Islet of Langerhans (tissue), 1 donor: ENCODE measurements at regions not wholly inside any gene's neighbourhood (a gene's known extent, or its start where the extent isn't known, plus 50 kb on each side); places are given as distances from the start of the nearest gene placed in this dataset.
"Not testable (repeated sequence)": the region's sequence is repeated elsewhere in the genome, so short reads cannot be mapped to it uniquely, and the experiment has no call there.

ENCODE experiments used
- FAIRE-seq: peaks from one replicate; lab custom pipeline; 2011; peaks lifted over from hg19 to GRCh38; lab: Jason Lieb, UNC

DNA sequence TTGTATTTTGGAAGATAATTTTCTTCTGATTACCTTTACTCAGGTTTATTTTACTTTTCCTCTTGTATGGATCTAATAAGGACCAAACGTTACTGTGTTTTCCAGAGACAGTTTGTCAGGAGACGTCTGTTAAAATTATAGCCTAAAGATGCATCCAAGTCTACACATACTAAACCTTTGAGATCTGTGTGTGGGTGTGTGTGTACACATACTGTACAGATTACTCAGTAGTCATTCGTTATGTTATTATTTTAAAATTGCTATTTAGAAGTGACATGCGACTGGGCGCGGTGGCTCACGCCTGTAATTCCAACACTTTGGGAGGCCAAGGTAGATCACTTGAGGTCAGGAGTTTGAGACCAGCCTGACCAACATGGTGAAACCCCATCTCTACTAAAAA, 51.6 kb upstream of the CNTLN start:
- no peak for FAIRE-seq

GRCh38 chr9:17082343-17083064, 52.3 kb upstream of the CNTLN start:
- no peak for FAIRE-seq

DNA sequence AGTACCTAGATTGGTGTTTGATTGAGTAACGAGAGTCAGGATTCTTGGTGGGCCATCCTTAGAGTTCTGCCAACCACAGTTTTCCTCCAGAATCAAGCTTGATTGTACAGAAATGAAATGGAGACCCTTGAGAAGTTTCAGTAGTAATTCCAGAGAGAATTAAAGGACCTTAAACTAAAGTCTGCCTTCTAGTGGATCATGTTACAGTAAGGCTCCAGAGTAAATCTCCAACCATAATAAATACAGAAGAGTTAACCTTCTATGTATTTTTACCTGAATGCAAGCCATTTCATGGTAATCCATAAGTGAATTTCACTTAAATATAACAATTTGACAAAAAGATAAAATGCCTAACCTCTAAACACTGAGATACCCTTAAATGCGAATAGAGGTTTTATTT, 53.0 kb upstream of the CNTLN start:
- FAIRE-seq = no peak

DNA sequence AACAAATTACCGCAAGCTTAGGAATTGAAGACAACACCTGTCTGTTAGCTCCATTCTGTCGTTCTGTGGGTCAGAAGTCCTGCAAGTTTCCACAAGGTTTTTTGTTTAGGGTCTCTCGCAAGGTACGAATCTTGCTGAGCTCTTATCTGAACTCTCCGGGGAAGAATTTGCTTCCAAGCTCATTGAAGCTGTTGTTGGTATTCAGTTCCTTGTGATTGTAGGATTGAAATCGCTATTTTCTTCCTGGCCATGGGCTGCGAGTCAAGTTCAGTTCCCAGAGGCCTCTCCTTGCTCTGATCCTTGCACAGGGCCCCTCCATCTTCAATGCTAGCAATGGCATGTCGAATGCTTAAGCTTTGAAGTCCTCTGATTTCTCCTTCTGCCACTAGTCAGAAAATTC, 53.5 kb upstream of the CNTLN start:
- FAIRE-seq = no peak

DNA sequence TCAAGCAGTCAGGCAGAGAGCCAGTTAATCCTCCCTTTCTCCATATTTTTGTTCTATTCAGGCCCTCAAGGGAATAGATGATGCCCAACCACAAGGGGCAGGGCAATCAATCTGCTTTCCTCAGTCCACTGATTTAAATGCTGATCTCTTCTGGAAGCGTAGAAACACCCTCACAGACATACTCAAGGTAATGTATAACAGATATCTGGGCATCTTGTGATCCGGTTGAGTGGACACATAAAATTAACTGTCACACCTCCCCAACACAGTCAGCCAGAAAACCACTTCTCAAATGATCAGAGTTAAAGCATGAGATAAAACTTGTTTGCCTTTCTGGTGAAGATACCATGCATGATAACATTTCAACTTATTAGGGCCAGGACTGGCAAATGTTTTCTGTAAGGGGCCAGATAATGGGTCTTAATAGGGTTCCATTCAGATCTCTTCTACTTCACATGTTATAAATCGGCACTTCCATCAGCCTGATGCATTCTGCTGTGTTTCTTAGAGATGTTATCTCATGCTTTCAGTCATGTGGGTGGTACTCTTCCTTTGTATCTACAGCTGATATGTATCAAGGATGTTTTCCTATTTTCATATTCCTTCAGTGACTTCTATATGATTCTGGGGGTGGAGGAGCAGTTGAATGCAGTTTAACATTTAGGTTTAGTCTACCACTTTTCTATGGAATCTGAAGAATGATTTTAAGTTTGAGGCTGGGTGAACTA, 58.9 kb upstream of the CNTLN start:
- no peak for FAIRE-seq

DNA sequence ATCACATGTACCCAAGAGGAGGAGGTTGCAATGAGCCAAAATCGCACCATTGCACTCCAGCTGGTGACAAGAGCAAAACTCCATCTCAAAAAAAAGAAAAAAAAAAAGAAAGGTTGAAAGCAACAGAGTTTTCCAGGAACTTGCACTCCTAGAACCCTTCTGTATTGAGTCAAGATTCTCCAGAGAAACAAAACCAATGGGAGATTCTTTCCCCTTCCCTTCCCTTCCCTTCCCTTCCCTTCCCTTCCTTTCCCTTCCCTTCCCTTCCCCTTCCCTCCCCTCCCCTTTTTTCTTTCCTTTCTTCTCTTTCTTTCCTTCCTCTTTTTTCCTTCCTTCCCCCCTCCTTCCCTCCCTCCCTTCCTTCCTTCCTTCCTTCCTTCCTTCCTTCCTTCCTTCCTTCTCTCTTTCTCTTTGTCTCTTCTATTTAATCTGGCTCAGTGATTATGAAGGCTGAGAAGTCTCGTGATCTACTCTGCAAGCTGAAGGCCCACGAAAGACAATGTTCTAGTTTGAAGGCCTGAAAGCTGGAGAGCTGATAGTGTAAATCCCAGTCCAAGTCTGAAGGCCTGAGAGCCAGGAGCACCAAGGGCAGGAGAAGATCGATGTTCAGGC, 59.6 kb upstream of the CNTLN start:
- no peak for FAIRE-seq

DNA sequence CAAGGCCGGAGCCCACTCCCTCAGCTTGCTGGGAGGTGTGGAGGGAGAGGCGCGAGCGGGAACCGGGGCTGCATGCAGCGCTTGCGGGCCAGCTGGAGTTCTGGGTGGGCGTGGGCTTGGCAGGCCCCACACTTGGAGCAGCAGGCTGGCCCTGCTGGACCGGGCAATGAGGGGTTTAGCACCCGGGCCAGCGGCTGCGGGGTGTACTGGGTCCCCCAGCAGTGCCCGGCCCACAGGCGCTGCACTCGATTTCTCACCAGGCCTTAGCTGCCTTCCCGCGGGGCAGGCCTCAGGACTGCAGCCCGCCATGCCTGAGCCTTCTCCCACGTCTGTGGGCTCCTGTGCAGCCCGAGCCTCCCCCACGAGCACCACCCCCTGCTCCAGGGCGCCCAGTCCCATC, 62.3 kb upstream of the CNTLN start:
- not testable (repeated sequence) for FAIRE-seq

DNA sequence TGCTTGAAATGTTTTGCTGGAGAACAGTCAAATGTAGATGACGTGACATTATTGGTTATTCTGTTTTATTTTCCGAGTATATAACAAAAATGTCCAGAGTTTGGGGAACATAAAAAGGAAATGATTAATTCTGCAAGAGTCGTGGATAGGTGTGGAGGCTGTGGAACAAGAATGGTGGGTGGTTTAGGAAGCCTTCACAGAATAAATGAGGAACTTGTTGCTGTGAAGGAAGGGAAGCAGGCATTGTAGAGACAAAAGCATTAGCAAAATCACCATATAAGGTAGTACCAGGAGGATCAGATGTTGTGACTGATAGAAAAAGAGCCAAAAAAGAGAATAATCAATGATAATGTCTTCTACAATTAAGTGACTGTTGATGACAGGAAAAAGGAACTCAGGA, 66.2 kb upstream of the CNTLN start:
- FAIRE-seq = no peak

DNA sequence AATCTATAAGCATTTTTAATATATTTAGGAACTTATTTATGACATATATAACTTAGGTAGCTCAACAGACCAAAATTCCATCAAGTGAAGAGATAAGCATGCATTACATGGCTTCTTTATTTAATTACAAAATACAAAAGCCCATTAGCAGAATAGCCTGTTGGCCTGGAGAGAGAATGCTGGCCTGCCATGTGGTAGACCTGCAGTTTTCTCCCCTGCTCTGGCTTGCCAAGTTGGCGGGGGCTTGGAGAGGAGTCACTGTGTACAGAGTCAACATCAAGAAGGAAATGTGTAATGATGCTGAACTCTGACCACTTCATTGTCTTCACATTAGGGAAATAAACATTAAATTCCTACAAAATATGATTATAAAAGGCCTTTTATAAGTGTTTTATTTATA, 69.8 kb upstream of the CNTLN start:
- no peak for FAIRE-seq

DNA sequence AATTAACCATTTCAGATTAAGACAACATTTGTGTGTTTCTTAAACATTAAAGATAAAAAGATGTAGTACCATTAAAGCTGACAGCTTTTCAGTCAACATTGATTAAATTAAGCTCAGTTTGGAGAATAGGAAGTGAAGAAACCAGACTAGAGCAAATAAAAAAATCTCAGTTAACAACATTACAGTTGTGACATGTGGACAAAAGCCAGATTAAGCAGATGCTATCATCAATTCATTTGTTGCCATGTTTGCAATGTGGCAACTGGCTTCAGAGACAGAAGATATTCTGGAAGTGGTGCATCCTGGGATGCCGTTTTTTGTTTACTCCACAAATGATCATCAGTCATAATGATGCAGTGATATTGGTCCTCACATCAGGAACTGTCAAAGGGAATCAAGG, 70.3 kb upstream of the CNTLN start:
- no peak for FAIRE-seq

GRCh38 chr9:17063535-17064135, 71.2 kb upstream of the CNTLN start:
- peak; percentile 85 for FAIRE-seq

DNA sequence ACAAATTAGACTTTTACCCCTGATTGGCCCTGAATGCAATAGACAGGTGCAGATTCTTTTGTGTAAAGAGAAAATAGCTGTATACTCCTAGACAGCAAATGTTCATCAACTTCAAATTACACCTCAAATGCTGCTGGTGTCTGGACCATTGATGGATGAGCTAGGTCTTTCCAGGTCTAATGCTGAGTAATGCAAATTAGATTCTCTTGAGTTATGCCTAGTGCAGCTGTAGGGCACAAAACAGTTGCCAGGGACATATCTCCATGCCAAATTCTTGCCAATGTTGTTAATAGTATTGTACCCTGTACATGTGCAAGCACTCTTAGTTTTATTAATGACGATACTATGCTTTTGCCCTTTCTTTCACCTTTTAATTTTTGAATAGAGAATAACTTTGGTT, 72.3 kb upstream of the CNTLN start:
- no peak for FAIRE-seq

GRCh38 chr9:17060450-17060849, 74.4 kb upstream of the CNTLN start:
- no peak for FAIRE-seq

GRCh38 chr9:17059465-17059864, 75.4 kb upstream of the CNTLN start:
- FAIRE-seq = no peak

DNA sequence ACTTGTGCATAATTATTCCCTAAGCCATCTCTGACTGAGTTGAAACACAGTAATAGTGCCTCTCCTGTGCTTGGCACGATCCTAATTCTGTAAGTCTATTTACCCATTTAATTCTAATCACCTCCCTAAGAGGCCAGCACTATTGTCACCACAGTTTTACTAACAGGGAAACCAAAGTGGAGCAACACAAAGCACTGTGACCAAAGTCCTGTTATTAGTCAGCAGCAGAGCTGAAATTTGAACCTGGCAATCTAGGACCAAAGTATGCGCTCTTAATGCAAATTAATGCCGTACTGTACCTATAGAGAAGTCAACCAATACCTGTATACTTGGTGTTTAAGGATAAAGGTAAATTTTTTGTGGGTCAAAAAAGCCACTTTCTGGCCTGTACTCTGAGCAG, 77.1 kb upstream of the CNTLN start:
- FAIRE-seq = no peak

GRCh38 chr9:17052626-17053025, 82.2 kb upstream of the CNTLN start:
- no peak for FAIRE-seq

DNA sequence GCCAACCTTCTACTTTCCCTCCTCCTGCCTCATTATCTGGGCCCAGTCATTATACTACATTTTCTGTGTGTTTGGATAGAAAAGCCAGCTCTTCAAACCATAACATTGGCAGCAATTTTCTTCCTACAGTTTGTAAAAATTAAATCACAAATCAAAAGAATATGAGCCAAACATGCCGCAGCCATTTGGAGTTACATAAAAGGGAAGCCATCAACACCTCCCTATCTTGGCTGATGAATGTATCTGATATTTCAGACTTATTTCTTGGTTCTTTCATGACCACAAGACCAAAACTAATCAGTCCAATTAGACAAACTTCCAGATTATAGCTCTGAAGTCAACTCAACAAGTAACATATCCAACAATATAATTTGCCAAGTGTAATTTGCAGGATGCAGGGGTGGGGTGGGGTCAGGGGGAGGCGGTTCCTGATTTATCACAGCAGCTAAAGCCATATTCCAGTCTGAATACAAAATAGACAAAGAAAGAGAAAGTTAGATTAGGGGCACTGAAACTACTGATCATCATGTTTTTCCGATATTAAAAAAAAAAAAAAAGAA, 89.4 kb upstream of the CNTLN start:
- FAIRE-seq = no peak

DNA sequence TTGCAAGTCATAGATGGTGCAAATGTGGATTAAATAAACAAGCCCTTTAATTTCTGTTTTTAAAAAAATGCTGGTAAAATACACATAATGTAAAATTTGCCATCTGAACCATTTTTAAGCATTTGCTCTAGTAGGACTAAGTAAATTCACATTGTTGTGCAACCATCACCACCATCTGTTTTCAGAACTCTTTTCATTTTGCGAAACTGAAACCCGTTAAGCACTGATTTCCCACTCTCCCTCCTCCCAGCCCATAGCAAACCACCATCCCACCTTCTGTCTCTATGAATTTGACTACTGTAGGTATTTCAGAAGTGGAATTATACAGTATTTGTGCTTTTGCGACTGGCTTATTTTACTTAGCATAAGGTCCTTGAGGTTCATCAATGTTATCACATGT, 103.3 kb upstream of the CNTLN start:
- FAIRE-seq = no peak

DNA sequence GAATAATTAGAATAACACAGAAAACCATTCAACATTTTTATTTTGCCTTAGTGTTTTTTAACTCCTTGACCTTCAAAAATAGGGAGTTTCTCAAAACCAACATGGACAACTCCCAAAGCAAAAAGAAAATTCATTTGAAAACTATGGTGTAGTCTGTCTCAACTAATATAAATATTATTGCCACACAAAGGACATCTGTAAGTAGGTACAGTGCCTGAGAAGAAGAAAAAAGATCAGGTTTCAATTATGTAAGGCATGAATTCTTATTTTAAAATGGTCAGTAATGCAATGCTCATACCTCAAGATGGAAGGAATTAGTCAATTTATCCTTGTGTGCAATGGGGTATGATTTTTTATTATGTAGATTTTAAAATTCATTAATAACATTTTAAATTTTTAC, 109.6 kb upstream of the CNTLN start:
- no peak for FAIRE-seq

- no peak for FAIRE-seq
Measured at GRCh38 chr9:17024129-17024528, 110.7 kb upstream of the CNTLN start.

DNA sequence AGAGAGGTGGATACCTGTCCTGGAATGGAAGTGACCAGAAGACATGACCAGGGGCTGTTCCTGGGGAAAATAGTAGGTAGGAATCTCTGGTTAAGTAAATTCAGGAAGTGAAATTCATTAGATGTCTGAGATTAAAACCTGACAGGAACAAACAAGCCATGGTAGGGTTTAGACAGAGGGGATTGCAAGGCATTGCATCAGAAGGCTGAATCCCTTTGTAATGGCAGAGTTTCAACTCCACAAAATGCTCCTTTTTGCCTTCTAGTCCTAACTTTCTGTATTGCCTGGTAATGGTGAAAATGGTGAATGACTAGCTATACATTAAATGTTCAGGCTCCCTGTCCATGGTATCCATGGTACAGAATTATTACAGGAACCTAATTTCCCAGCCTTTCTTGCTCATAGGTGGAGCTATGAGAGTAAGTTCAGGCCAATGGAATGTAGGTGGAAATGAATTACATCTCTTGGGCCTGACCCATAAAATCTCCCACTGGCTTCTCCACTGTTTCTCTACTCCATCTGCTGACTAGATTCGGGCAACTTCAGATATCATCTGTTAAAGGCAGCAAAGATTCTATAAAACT, 113.4 kb upstream of the CNTLN start:
- FAIRE-seq = no peak

GRCh38 chr9:17019398-17019797, 115.4 kb upstream of the CNTLN start:
- no peak for FAIRE-seq
